Sigmoid colon (tissue), 6 donors: ENCODE measurements at regions not wholly inside any gene's neighbourhood (a gene's known extent, or its start where the extent isn't known, plus 50 kb on each side); places are given as distances from the start of the nearest gene placed in this dataset.

Experiments used
- DNase-seq: peaks from one replicate; pipeline ENCODE4 v3.0.0-alpha.2; 2019
- H3K27ac ChIP-seq, 4 donors: fragments of 200-600 bp; sonication (generic); one replicate each; pipeline ENCODE4 v1.5.1; 2016 to 2019; ENCODE audit warnings: mild to moderate bottlenecking in 1 of 4
- H3K27me3 ChIP-seq, 3 donors: fragments of 200-600 bp; sonication (generic); one replicate each; pipeline ENCODE4 v1.5.1; 2019; ENCODE audit warnings: mild to moderate bottlenecking in 1 of 3
- H3K36me3 ChIP-seq, 4 donors: fragments of 200-600 bp; sonication (generic); one replicate each; pipeline ENCODE4 v1.5.1; 2016 to 2019
- H3K4me1 ChIP-seq, 4 donors: fragments of 200-600 bp; sonication (generic); one replicate each; pipeline ENCODE4 v1.5.1; 2017 to 2019
- H3K4me3 ChIP-seq, 4 donors: fragments of 200-600 bp; sonication (generic); one replicate each; pipeline ENCODE4 v1.5.1; 2017 to 2019; ENCODE audit warnings: mild to moderate bottlenecking in 2 of 4, moderate library complexity in 1 of 4
- H3K9me3 ChIP-seq, 4 donors: fragments of 200-600 bp in 3 of 4; sonication (generic) in 3 of 4; one replicate each; pipeline versions ENCODE4 v1.5.1 to v1.6.1; 2013 to 2019
- CTCF ChIP-seq, 4 experiments: fragments of 450-650 bp in 3 of 4; fragments of 200-600 bp in 1 of 4; IDR thresholded peaks; one replicate each; pipeline ENCODE4 v1.5.1; 2016 to 2019; ENCODE audit warnings: antibody characterized with exemption in 4 of 4, mild to moderate bottlenecking in 3 of 4, moderate library complexity in 2 of 4
- EP300 ChIP-seq, 4 donors: sonication (generic); formaldehyde crosslinking; IDR thresholded peaks; one replicate each; pipeline ENCODE4 v1.6.1; 2017; ENCODE audit warnings: antibody characterized with exemption in 4 of 4
- POLR2A ChIP-seq, 2 donors: fragments of 450-650 bp; IDR thresholded peaks; one replicate each; pipeline ENCODE4 v1.6.1; 2016; ENCODE audit warnings: antibody characterized with exemption in 2 of 2, mild to moderate bottlenecking in 2 of 2, moderate library complexity in 2 of 2
- POLR2AphosphoS5 ChIP-seq, 4 donors: sonication (generic); formaldehyde crosslinking; IDR thresholded peaks; one replicate each; pipeline ENCODE4 v1.6.1; 2017; ENCODE audit warnings: antibody characterized with exemption in 4 of 4
- WGBS, 2 donors: extraction: QIAGEN DNeasy Blood & Tissue Kit; methylation state at CpG; one replicate each; pipeline ENCODE4 v1.1.7; 2013; 5-methylcytosine and 5-hydroxymethylcytosine counted together
- intact Hi-C: fragments of 100-400 bp; cut with DNase I; formaldehyde crosslinking; loops from one replicate; pipeline ENCODE4 v1.15.1; 2023
- donor health status: healthy with polysubstance abuse.
- donor health status: healthy.

- Histone ChIP-seq H3K9me3 (no peaks in the 10 kb centered on the region), H3K4me1 (peaks cover 0 to 38% (median 14%) of the 10 kb centered on the region in 4 donors), H3K36me3 (no peaks in the 10 kb centered on the region), H3K27ac (no peak overlapping the region), H3K4me3 (no peak overlapping the region), H3K27me3 (no peaks in the 10 kb centered on the region)
- DNase-seq = no peak
- TF ChIP-seq POLR2AphosphoS5 (IDR thresholded peaks at IDR 0.05) (no peak), EP300 (IDR thresholded peaks at IDR 0.05) (no peak), POLR2A (IDR thresholded peaks at IDR 0.05) (no peak), CTCF (IDR thresholded peaks at IDR 0.05) (no peak)
- WGBS, 2 donors = 61 to 71% methylated on average over 1 of the region's 1 CpG
- intact Hi-C loops = no loop called here
Measured at GRCh38 chr3:94251566-94251965, 188.7 kb downstream of the NSUN3 start.

- TF ChIP-seq POLR2A (IDR thresholded peaks at IDR 0.05) (no peak), POLR2AphosphoS5 (IDR thresholded peaks at IDR 0.05) (no peak), EP300 (IDR thresholded peaks at IDR 0.05) (no peak), CTCF (IDR thresholded peaks at IDR 0.05) (no peak)
- Histone ChIP-seq H3K4me3 (no peak overlapping the region), H3K36me3 (no peaks in the 10 kb centered on the region), H3K4me1 (peaks cover 0 to 33% (median 8%) of the 10 kb centered on the region in 4 donors), H3K9me3 (no peaks in the 10 kb centered on the region), H3K27me3 (no peaks in the 10 kb centered on the region), H3K27ac (peak overlapping the region in 1 of 4 donors; percentile 19)
- DNase-seq = no peak
- WGBS, 2 donors = 88% methylated on average over 1 of the region's 1 CpG
- intact Hi-C loops = no loop called here
Measured at GRCh38 chr3:94252316-94252715, 189.5 kb downstream of the NSUN3 start.

- Histone ChIP-seq H3K4me1 (peaks cover 0 to 14% (median 9%) of the 10 kb centered on the region in 4 donors), H3K27me3 (no peaks in the 10 kb centered on the region), H3K4me3 (no peak overlapping the region), H3K27ac (no peak overlapping the region), H3K9me3 (no peaks in the 10 kb centered on the region), H3K36me3 (no peaks in the 10 kb centered on the region)
- TF ChIP-seq POLR2AphosphoS5 (IDR thresholded peaks at IDR 0.05) = no peak
- no peak for TF ChIP-seq POLR2A (IDR thresholded peaks at IDR 0.05)
- no peak for TF ChIP-seq EP300 (IDR thresholded peaks at IDR 0.05)
- TF ChIP-seq CTCF (IDR thresholded peaks at IDR 0.05) = no peak
- DNase-seq = no peak
- WGBS, 2 donors = 87 to 90% methylated on average over 5 of the region's 5 CpGs
- intact Hi-C loops = no loop called here
Measured at GRCh38 chr3:94256888-94257813, 194.3 kb downstream of the NSUN3 start.

GRCh38 chr3:94258851-94259250 lies 196.0 kb downstream of the NSUN3 start:
- H3K9me3 ChIP-seq = no peaks in the 10 kb centered on the region
- H3K27me3 ChIP-seq = no peaks in the 10 kb centered on the region
- TF ChIP-seq POLR2AphosphoS5 (IDR thresholded peaks at IDR 0.05) = no peak
- no peak for TF ChIP-seq POLR2A (IDR thresholded peaks at IDR 0.05)
- TF ChIP-seq EP300 (IDR thresholded peaks at IDR 0.05) = no peak
- TF ChIP-seq CTCF (IDR thresholded peaks at IDR 0.05) = no peak
- no peak overlapping the region for H3K27ac ChIP-seq
- no peak overlapping the region for H3K4me3 ChIP-seq
- intact Hi-C loops = no loop called here
- no peak for DNase-seq
- H3K36me3 ChIP-seq = no peaks in the 10 kb centered on the region
- peaks cover 0 to 5% (median 3%) of the 10 kb centered on the region in 4 donors for H3K4me1 ChIP-seq
